GM19463 (cell line): ENCODE measurements at regions not wholly inside any gene's neighbourhood (a gene's known extent, or its start where the extent isn't known, plus 50 kb on each side); places are given as distances from the start of the nearest gene placed in this dataset.
"Not testable (repeated sequence)": the region's sequence is repeated elsewhere in the genome, so short reads cannot be mapped to it uniquely, and the experiment has no call there.

Experiments used
- ATAC-seq: cut with Tn5 transposase; IDR thresholded peaks from one replicate; pipeline ENCODE4 v1.9.1; 2021; ENCODE audit warnings: mild to moderate bottlenecking, moderate library complexity; ENCODE audit not compliant: unreplicated experiment

DNA sequence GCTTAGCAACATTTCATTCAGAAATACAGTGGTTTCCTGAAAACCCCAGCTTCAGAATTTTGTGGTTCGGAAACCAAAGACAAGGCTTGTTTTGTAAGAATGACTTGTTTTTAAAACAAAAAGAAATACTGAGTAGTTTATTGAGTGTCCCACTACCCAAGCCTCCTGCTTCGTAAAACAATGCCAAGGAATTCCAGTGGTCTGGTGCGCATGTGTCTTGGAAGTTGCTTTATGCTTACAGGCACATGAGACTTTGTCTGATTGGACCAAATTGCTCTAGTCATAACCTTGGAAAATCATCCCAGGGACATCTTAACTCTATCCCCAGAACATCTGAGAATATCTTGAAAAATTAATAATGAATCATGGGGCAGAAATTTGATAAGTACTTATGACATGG, 77.1 kb upstream of the FST start:
- ATAC-seq = no peak

DNA sequence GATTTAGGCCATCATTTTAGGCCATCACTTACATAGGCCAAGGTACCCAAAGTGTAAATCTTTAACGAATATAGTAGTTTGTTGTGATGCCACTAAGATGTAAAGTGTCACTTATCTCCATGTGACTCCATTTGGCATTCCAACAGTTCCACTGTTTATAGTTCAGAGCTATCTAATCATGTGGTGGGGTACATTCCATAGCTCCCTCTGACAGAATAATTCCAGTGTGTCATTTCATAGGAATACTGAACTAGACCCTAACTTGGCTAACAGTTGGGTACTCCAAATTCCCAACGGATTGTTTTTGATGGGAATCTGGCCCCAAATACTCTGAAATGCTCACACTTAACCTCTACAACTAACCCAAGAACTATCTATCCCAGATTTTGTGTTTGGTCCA, 76.7 kb upstream of the FST start:
- no peak for ATAC-seq

DNA sequence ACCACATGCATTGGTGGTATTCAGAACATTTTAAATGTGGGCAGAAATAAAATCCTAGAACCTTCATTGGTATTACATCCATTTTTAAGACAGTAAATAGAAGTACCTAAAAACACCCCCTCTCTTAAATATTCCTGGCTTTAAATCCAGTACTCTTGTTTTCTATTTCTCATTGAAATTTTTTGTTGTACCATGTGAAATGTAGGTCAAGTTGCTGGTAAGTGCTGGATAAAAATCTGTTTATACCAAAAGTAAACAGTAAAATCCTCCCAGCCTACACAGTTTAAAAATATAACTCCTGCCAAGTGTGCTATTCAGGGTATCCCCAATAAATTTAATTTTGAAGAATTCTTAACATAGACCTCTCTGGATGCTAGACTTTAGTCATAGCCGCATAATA, 75.0 kb upstream of the FST start:
- ATAC-seq = no peak

DNA sequence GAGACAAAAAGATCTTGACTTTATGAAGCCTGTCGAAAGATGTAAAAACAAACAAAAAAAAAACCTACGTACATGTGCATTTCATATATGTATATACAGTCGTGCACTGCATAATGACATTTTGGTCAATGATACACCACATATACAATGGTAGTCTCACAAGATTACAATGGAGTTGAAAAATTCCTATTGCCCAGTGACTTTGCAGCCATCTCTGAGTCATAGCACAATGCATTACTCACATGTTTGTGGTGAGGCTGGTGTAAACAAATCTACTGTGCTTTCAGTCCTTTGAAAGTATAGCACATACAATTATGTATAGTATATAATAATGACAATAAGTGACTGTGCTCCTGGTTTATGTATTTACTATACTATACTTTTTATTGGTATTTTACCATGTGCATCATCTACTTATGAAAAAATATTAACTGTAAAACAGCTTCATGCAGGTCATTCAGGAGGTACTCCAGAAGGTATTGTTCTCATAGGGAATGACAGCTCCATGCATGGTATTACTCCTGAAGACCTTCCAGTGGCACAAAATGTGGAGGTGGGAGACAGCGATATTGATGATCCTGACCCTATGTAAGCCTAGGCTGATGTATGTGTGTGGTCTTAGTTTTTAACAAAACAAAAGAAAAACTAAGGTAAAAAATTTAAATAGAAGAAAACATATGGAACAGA, 73.7 kb upstream of the FST start:
- ATAC-seq = no peak

DNA sequence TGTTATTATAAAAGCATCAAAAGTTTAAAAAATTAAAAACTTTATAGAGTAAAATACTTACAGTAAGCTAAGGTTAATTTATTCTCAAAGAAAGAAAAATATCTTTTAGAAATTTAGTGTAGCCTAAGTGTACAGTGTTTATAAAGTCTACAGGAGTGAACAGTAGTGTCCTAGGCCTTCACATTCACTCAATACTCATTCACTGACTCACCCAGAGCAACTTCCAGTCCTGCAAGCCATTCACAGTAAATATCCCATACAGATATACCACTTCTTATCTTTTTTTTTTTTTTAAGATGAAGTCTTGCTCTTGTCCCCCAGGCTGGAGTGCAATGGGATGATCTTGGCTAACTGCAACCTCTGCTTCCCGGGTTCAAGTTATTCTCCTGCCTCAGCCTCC, 73.1 kb upstream of the FST start:
- no peak for ATAC-seq

DNA sequence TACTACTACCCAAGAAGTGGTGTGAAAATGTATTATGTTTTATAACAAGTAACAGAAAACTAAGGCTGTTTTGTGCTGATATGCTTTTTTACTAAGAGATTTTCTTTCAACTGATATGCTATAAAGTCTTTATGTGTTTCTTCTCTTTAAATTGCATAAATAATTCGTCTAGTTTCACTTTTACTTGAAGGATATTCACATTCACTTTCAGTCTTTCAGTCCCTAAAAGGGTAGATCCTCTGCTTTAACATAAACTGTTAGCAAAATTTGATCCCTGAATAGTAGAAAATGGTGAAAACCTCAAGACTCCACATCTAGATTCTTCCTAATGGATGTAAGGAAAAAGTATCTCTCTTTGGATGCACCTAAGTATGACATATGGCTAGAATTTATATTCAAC, 69.0 kb upstream of the FST start:
- no peak for ATAC-seq

DNA sequence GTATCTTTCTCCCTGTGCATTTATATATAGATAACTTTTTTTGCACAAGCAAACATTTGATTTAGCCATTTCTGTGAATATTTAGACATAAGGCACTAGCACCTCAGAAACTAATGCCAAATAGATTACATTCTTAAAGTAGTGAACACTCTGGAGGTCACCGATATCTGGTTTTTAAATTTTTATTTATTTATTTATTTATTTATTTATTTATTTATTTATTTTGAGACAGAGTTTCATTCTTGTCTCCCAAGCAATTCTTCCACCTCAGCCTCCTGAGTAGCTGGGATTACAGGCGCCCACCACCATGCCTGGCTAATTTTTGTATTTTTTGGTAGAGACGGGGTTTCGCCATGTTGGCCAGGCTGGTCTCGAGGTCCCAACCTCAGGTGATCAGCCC, 67.9 kb upstream of the FST start:
- not testable (repeated sequence) for ATAC-seq

DNA sequence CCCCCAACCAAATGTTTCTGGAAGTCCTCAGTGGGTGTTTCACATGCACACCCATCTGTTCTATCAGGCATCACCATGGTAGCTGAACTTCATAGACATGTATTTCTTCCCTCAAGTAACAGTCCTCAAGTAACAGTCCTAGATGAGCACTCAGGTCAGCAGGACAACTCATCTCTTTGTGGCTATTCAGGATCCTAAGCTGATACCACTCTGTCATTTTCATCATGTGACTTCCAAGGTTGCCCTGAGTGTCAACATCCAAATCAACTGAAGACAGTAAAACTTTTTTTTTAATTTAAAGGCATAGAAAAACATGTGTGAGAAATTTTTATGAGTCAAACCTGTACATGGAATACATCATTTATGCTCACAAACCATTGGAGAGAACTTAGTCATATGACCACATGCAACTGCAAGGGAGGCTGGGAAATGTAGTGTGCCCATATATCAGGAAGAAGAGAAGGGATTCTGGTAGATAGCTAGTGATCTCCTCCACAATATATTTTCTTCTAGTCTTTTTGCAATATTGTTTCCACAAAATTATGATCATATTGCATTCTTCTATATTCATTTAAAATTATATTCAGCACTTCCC, 64.2 kb upstream of the FST start:
- no peak for ATAC-seq

DNA sequence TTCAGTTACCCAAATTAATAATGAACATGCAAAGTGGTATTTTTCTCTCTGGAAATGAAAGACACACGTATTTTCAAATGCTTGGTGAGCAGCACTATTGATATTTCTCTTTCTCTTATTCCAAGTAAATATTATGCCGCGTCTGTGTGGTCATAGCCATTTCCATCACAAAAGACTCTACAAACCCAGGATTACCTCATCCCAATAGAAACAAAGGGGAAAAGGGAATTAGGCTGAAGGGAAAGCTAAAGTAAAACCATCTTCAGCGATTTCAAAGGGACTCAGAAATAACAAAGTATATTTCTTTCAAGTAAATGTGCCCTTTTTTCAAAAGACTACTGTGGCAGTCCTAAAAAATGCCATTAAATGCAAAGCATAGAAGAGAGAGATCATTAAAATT, 62.0 kb upstream of the FST start:
- no peak for ATAC-seq

DNA sequence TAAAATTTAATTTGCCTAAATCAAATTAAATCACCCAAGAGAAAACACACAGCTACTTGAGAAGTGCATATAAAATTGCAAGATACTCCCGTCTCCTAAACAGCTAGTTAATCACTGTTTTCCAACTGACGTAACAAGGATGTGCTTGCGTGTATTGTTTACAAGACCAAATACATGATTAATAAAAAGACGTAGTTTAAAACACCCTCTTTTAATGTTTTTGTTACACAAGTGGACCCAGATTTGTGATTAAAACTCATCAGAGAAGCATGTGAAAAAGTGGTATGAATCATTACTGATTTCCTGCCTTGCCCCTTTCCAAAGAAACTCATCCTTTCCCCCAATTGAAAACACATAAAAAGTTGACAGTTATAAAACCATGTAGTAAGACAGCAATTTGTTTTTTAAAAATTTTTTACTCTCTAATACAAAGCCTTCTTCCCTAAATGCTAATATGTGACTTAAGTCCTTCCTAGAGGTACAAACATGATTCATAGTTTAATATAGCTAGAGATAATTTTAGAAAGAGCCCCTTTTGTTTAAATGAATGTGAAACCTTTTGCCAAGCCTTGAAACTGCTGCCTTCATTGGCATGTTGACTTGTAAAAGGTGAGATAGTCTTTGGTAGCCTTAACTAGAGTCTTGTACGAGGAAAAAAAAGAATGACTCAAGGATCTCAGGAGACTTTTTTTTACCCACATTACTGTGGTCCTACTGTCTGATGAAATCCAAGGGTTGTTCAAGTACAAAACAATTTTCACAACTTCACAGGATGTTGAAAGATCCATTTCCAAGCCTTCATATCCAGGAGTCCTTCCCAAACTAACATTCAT, 61.4 kb upstream of the FST start:
- ATAC-seq = no peak

DNA sequence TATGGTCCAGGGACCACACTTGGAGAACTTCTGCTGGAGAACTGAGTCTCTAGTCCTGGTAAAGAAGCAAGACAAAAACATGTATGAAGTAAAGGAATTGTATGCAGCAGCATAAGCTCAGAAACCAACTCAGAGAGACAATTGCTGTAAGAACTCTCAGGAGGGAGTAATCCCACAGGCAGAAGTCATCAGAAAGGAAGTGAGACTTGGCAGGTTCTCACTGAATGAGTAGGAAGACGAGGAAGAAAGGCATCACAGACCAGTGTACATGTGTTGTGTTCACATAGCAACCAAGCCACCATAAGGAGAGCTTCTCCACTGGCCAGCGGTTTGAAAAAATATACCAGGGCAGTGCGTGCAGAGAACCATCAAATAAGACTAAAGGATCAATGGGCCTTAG, 57.9 kb upstream of the FST start:
- ATAC-seq = no peak

DNA sequence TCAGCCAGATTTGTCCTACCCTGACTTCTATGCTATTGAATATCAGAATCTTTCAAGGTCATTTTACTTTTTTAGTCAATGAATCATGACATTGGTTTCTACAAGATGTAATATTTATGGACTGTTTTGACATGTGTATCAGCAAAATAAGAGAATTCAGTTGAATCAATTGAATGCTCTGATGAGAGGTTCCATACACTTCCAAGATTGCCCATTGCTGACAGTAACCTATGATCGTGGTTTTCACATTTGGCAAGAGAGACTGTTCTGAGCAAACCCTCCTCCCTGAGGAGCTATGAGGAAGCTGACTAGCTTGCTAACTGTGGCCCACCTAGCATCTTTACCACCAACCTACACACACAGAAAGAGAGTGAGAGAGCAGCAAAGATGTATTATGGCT, 56.7 kb upstream of the FST start:
- no peak for ATAC-seq

DNA sequence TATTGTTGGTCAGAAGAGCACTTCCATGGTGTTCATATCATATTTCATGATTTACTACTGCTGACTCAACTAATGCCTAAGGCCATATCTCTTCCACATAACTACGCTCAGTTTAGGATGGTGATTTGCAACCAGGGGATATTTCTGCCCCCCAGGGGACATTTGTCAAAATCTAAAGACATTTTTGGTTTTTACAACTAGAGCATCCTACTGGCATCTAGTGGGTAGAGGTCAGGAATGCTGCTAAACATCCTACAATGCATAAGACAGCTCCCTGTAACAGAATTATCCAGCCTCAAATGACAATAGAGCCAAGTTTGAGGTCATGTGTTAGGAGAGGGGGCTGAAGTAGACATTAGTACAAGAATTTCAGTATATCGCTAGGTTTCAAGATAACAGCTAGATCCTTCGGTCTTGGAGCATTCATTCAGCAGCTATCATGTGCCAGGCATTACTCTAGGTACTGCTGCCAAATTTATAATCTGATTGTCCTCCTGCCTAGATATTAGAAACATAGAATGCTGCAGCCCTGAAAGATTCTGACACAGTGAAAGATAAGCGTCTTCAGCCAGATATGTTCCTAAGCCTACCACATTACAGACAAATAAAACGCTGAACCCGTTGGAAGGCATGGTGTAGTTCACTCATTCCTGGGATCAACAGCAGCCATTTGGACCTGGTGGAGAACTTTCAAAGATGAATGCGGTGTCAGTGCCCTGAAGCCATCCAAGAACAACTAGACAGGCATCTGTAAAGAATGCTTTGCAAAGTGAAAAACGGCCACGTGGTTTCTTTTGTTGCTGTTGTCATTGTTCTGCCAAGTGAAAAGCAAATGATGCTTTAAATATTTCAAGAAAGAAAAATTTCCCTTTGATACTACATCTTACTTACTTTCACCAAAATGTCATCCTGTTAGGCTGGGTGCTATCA, 55.5 kb upstream of the FST start:
- ATAC-seq = no peak

DNA sequence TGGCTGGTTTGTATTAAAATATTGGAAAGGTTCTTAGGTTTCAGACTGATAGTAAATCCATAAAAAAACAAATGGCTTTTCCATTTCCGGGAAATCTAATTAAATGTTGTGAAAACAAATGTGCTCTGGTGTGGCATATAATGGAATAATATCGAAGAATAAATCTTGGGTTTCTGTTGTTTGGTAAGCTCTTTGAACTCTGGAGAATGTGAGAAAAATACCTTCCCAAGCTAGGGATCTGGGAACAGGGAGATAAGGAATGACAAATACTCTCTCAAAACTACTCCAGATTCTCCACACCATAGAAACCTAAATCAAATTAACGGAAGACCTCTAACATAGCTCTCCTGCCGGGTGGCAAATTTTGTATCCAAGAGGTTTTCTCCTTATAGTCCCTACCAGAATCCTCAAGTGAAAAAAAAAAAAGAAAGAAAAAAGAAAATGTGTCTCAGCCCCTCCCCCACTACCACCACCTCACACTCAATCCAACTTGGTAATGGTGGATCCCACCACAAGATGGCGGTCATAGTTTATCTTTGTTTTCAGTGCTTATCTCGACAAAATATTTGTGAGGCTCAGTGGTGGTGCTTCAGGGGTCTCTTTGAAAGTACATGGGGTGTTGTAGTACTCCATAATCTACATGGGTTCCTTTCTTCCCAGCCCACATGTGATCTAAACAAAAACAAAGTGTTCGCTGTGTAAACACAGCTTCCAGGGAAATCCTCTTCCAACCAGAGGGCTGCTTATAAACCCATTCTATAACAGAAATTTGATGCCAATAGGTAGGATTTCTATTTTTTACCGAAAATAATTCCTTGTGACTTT, 54.5 kb upstream of the FST start:
- no peak for ATAC-seq

DNA sequence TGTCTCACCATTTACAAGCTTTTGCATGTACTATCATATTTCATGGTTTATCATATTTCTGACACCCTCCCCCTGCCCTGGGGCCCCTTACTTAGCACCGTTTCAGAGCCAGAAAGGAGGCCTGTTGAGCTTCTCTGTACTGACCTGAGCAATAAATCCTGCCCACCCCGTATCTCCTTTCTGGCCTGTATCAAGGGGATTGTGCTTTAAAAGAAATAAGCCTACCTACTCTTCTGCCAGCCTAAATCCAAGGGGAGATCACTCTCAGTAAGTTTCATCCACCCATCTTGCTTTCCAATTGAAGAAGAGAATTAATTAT, 54.0 kb upstream of the FST start:
- no peak for ATAC-seq

DNA sequence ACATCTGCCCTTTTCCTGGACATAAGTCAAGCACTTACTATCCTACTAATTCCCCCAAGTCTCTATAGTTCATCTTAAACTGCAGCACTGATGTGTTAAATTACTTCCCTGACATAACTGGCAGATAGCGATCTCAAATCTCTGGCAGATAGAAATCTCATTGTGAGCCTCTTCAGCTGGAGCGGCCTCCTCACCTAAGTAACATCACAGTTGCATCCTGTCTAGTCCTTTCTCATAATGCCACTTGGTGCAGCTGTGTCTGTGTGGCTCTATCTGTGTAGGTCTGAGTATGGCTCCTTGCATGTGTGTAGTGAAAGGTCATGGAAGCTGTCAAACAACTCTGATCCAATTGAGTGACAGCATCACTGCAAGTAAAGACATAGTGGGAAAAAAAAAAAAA, 53.6 kb upstream of the FST start:
- ATAC-seq = no peak

DNA sequence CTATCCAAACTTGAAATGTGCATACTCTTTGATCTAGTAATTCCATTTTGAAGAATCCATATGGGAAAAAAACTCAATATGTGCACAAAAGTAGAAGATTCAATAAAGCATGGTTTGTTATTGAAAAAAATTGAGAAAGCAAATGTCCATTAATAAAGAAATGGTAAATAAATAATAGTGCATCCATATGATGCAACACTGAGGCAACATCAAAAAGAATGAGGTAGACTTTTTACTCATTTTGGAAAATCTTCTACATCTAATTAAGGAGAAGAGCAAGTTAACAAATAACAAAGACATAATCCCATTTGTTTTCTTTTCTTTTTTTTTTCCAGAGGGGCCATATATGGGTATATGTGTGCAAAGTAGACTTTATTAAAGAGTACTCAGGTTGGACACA, 52.5 kb upstream of the FST start:
- ATAC-seq = no peak

DNA sequence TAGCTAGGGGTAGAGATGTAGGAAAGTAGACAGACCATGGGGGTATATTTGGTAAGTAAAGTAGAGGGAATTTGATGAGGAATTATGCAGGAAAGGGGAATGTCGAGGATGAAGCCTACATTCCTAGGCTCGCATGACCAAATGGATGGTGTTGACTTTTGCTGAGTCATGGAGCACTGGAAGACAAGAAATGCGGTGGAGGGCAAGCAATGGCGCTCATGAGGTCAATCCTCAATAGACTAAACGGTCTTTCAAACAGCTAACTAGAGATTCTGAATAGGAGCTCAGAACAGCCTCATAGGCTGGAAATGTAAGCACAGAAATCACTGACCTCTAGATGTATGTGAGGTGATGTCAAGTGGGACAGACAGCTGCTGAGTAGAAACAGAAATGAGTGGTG, 50.7 kb upstream of the FST start:
- ATAC-seq = no peak

DNA sequence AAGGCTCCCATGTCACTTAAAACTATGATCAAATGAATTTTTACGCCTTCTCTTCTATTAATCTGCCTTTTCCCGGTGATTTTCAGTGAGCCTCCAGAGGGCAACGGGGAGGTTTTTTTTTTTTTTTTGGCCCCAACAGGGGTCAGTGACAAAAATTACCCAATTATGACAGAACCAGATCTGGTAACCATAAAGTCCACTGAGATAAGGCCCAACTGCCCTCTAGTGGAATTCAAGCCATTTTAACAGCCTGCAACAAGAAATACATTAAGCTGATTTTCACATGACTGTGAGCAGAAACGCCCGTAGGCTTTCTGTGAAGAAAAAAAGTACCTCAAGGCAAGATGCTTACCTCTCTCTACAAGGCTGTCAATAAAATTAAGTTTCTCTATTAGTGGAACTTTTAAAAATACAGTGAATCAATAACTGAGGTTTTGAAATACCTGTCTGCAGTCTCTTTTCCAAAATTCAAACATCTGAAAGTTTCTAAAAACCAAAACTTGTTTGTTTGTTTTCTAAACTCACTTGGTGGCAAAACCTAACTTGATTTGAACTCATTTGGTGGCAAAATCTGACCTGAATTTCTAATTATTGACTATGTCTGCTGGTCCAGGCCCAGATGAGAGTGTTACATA, 49.7 kb upstream of the FST start:
- no peak for ATAC-seq
